Hepatocyte (in vitro differentiated cells): ENCODE measurements at regions not wholly inside any gene's neighbourhood (a gene's known extent, or its start where the extent isn't known, plus 50 kb on each side); places are given as distances from the start of the nearest gene placed in this dataset.

Experiments
- DNase-seq: peaks from one replicate; pipeline ENCODE4 v3.0.0-alpha.2; 2016; ENCODE audit warnings: low spot score
- H2AFZ ChIP-seq: fragments of 200-600 bp; sonication (generic); 2 replicates; pipeline ENCODE4 v1.6.0; 2016; ENCODE audit warnings: antibody characterized with exemption, mild to moderate bottlenecking
- H3K27ac ChIP-seq: fragments of 200-600 bp; sonication (generic); 2 replicates; pipeline ENCODE4 v1.5.1; 2016; ENCODE audit warnings: mild to moderate bottlenecking
- H3K27me3 ChIP-seq: fragments of 200-600 bp; sonication (generic); 2 replicates; pipeline ENCODE4 v1.6.1; 2016
- H3K36me3 ChIP-seq: fragments of 200-600 bp; sonication (generic); replicated peaks from 2 replicates; pipeline ENCODE4 v1.5.1; 2016; ENCODE audit warnings: low read depth; ENCODE audit not compliant: insufficient read depth
- H3K4me1 ChIP-seq: fragments of 200-600 bp; sonication (generic); 2 replicates; pipeline ENCODE4 v1.5.1; 2016; ENCODE audit warnings: mild to moderate bottlenecking, moderate library complexity; ENCODE audit not compliant: insufficient read depth
- H3K4me2 ChIP-seq: fragments of 200-600 bp; sonication (generic); 2 replicates; pipeline ENCODE4 v1.6.0; 2016
- H3K4me3 ChIP-seq: fragments of 200-600 bp; sonication (generic); 2 replicates; pipeline ENCODE4 v1.5.1; 2016; ENCODE audit warnings: mild to moderate bottlenecking
- H3K79me2 ChIP-seq: fragments of 200-600 bp; sonication (generic); 2 replicates; pipeline ENCODE4 v1.6.0; 2017; ENCODE audit warnings: mild to moderate bottlenecking
- H3K9me2 ChIP-seq: fragments of 200-600 bp; sonication (generic); replicated peaks from 2 replicates; pipeline ENCODE4 v1.6.0; 2017; ENCODE audit warnings: mild to moderate bottlenecking; ENCODE audit not compliant: insufficient read depth
- H3K9me3 ChIP-seq: fragments of 200-600 bp; sonication (generic); 2 replicates; pipeline ENCODE4 v1.5.1; 2016; ENCODE audit warnings: low read depth, mild to moderate bottlenecking
- H4K20me1 ChIP-seq: fragments of 200-600 bp; sonication (generic); 2 replicates; pipeline ENCODE4 v1.6.0; 2016; ENCODE audit warnings: mild to moderate bottlenecking; ENCODE audit not compliant: insufficient read depth, poor library complexity, severe bottlenecking
- CTCF ChIP-seq: fragments of 200-600 bp; sonication (generic); IDR thresholded peaks from 2 replicates; pipeline ENCODE4 v1.5.1; 2016; ENCODE audit warnings: antibody characterized with exemption, mild to moderate bottlenecking; ENCODE audit not compliant: poor library complexity
- EZH2 ChIP-seq: fragments of 200-600 bp; sonication (generic); IDR thresholded peaks from 2 replicates; pipeline ENCODE4 v1.6.1; 2016; ENCODE audit warnings: antibody characterized with exemption, mild to moderate bottlenecking, borderline replicate concordance
- EZH2phosphoT487 ChIP-seq: fragments of 200-600 bp; sonication (generic); IDR thresholded peaks from one replicate; pipeline ENCODE4 v1.6.1; 2018; ENCODE audit warnings: antibody characterized with exemption, mild to moderate bottlenecking, low read depth, moderate library complexity; ENCODE audit not compliant: unreplicated experiment, severe bottlenecking
- WGBS: methylation state at CpG from one replicate; pipeline ENCODE4 v1.1.6; 2016; ENCODE audit warnings: low lambda C conversion rate; ENCODE audit errors: missing lambda C conversion rate; 5-methylcytosine and 5-hydroxymethylcytosine counted together

GRCh38 chr4:149266301-149266700, 549.3 kb downstream of the IQCM start:
- no peaks in the 10 kb centered on the region for H3K9me3 ChIP-seq
- H3K27ac ChIP-seq, result no peak overlapping the region
- WGBS, result 61% methylated on average over 3 of the region's 3 CpGs
- H3K36me3 ChIP-seq, result no peaks in the 10 kb centered on the region
- no peak overlapping the region for H2AFZ ChIP-seq
- H4K20me1 ChIP-seq, result no peaks in the 10 kb centered on the region
- H3K27me3 ChIP-seq, result no peaks in the 10 kb centered on the region
- H3K4me3 ChIP-seq, result no peak overlapping the region
- no peak overlapping the region for H3K4me2 ChIP-seq
- no peaks in the 10 kb centered on the region for H3K4me1 ChIP-seq
- no peak for DNase-seq
- no peak for TF ChIP-seq EZH2
- no peak for TF ChIP-seq EZH2phosphoT487
- TF ChIP-seq CTCF, result no peak
- H3K79me2 ChIP-seq, result no peaks in the 10 kb centered on the region
- no peaks in the 10 kb centered on the region for H3K9me2 ChIP-seq

GRCh38 chr4:149265645-149266044, 550.0 kb downstream of the IQCM start:
- no peak overlapping the region for H3K4me3 ChIP-seq
- H3K79me2 ChIP-seq, result no peaks in the 10 kb centered on the region
- no peak for DNase-seq
- H4K20me1 ChIP-seq, result no peaks in the 10 kb centered on the region
- H3K9me2 ChIP-seq, result no peaks in the 10 kb centered on the region
- no peak overlapping the region for H3K4me2 ChIP-seq
- no peaks in the 10 kb centered on the region for H3K4me1 ChIP-seq
- no peaks in the 10 kb centered on the region for H3K36me3 ChIP-seq
- no peaks in the 10 kb centered on the region for H3K9me3 ChIP-seq
- no peak overlapping the region for H2AFZ ChIP-seq
- no peaks in the 10 kb centered on the region for H3K27me3 ChIP-seq
- WGBS, result 86% methylated on average over 3 of the region's 3 CpGs
- no peak for TF ChIP-seq EZH2phosphoT487
- TF ChIP-seq CTCF, result no peak
- TF ChIP-seq EZH2, result no peak
- H3K27ac ChIP-seq, result no peak overlapping the region

GRCh38 chr4:149264093-149264733, 551.4 kb downstream of the IQCM start:
- 30% methylated on average over 2 of the region's 2 CpGs for WGBS
- Histone ChIP-seq H2AFZ (no peak overlapping the region), H4K20me1 (no peaks in the 10 kb centered on the region), H3K27me3 (no peaks in the 10 kb centered on the region), H3K4me1 (no peaks in the 10 kb centered on the region), H3K9me2 (no peaks in the 10 kb centered on the region), H3K4me3 (no peak overlapping the region), H3K4me2 (no peak overlapping the region), H3K36me3 (no peaks in the 10 kb centered on the region), H3K9me3 (no peaks in the 10 kb centered on the region), H3K79me2 (no peaks in the 10 kb centered on the region), H3K27ac (no peak overlapping the region)
- DNase-seq, result peak; percentile 55
- no peak for TF ChIP-seq EZH2
- TF ChIP-seq CTCF, result peak; percentile 61
- no peak for TF ChIP-seq EZH2phosphoT487
